Mesothelial cell of epicardium (in vitro differentiated cells): ENCODE measurements at regions not wholly inside any gene's neighbourhood (a gene's known extent, or its start where the extent isn't known, plus 50 kb on each side); places are given as distances from the start of the nearest gene placed in this dataset.

Experiments used
- DNase-seq, 2 experiments: peaks; one replicate each; pipeline ENCODE4 v3.0.0; 2021; ENCODE audit warnings: low spot score in 2 of 2; ENCODE audit not compliant: unreplicated experiment in 2 of 2
- H3K27ac Mint-ChIP-seq: 2 replicates; pipeline ENCODE4 v1.8.0; 2021; ENCODE audit warnings: mixed read lengths
- H3K27me3 Mint-ChIP-seq: 2 replicates; pipeline ENCODE4 v1.8.0; 2021; ENCODE audit warnings: low read depth, mixed read lengths
- H3K36me3 Mint-ChIP-seq: 2 replicates; pipeline ENCODE4 v1.8.0; 2021; ENCODE audit warnings: mixed read lengths
- H3K4me1 Mint-ChIP-seq: 2 replicates; pipeline ENCODE4 v1.8.0; 2021; ENCODE audit warnings: mixed read lengths
- H3K4me3 Mint-ChIP-seq: 2 replicates; pipeline ENCODE4 v1.8.0; 2021; ENCODE audit warnings: mild to moderate bottlenecking, moderate library complexity, mixed read lengths
- H3K9me3 Mint-ChIP-seq: 2 replicates; pipeline ENCODE4 v1.8.0; 2021; ENCODE audit warnings: mixed read lengths
- TF ChIP-seq, protein P1 (sequence below): fragments of 200-600 bp; sonication (generic); IDR thresholded peaks from one replicate; pipeline ENCODE4 v1.5.0; 2021; ENCODE audit warnings: antibody characterized with exemption; ENCODE audit not compliant: unreplicated experiment

DNA sequence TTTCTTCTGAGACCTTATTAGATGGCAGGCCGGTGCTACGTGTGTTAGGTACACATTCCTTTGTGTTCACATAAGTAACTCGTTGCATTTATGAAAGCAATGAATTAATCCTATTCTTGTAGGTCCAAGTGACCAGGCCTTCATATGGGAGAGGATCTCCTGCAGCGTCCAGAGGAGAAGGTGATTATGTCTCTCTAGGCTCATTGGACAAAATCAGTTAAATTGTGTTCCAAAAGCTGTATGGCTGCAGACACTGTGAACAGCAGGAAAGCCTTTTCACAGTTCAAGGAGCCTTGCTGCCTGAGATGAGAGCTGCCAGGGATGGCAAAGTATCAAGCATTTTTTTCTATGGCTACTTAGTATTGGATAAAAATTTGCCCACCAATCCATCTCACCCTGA lies 433.1 kb upstream of the FZD8 start:
- DNase-seq: no peak
- Mint-ChIP-seq H3K27me3 (no peaks in the 10 kb centered on the region), H3K4me1 (peaks cover 4% of the 10 kb centered on the region)

GRCh38 chr10:36073796-36074345 lies 431.8 kb upstream of the FZD8 start:
- Mint-ChIP-seq H3K4me3 (no peak overlapping the region), H3K27me3 (no peaks in the 10 kb centered on the region), H3K27ac (no peak overlapping the region), H3K4me1 (peaks cover 4% of the 10 kb centered on the region), H3K36me3 (no peaks in the 10 kb centered on the region), H3K9me3 (peaks cover under 1% of the 10 kb centered on the region)
- TF ChIP-seq, protein P1, sequence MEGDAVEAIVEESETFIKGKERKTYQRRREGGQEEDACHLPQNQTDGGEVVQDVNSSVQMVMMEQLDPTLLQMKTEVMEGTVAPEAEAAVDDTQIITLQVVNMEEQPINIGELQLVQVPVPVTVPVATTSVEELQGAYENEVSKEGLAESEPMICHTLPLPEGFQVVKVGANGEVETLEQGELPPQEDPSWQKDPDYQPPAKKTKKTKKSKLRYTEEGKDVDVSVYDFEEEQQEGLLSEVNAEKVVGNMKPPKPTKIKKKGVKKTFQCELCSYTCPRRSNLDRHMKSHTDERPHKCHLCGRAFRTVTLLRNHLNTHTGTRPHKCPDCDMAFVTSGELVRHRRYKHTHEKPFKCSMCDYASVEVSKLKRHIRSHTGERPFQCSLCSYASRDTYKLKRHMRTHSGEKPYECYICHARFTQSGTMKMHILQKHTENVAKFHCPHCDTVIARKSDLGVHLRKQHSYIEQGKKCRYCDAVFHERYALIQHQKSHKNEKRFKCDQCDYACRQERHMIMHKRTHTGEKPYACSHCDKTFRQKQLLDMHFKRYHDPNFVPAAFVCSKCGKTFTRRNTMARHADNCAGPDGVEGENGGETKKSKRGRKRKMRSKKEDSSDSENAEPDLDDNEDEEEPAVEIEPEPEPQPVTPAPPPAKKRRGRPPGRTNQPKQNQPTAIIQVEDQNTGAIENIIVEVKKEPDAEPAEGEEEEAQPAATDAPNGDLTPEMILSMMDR: no peak
- DNase-seq: no peak

More for the DNA sequence above, 433.1 kb upstream of the FZD8 start:
- no peak overlapping the region for H3K27ac Mint-ChIP-seq
- peaks cover 9% of the 10 kb centered on the region for H3K9me3 Mint-ChIP-seq
- H3K4me3 Mint-ChIP-seq: no peak overlapping the region
- TF ChIP-seq, protein P1: no peak
- H3K36me3 Mint-ChIP-seq: no peaks in the 10 kb centered on the region

- H3K4me3 Mint-ChIP-seq: no peak overlapping the region
- no peak for DNase-seq
- no peak overlapping the region for H3K27ac Mint-ChIP-seq
- TF ChIP-seq, protein P1: no peak
- no peaks in the 10 kb centered on the region for H3K4me1 Mint-ChIP-seq
- no peaks in the 10 kb centered on the region for H3K27me3 Mint-ChIP-seq
- H3K9me3 Mint-ChIP-seq: no peaks in the 10 kb centered on the region
- H3K36me3 Mint-ChIP-seq: no peaks in the 10 kb centered on the region
Observed at GRCh38 chr10:36068542-36068941, 426.4 kb upstream of the FZD8 start.

- no peak overlapping the region for H3K4me3 Mint-ChIP-seq
- no peak overlapping the region for H3K27ac Mint-ChIP-seq
- no peaks in the 10 kb centered on the region for H3K36me3 Mint-ChIP-seq
- H3K4me1 Mint-ChIP-seq: no peaks in the 10 kb centered on the region
- no peaks in the 10 kb centered on the region for H3K9me3 Mint-ChIP-seq
- DNase-seq: no peak
- TF ChIP-seq, protein P1: no peak
- no peaks in the 10 kb centered on the region for H3K27me3 Mint-ChIP-seq
Observed at GRCh38 chr10:36067748-36068147, 425.7 kb upstream of the FZD8 start.

- H3K4me1 Mint-ChIP-seq: no peaks in the 10 kb centered on the region
- TF ChIP-seq, protein P1: no peak
- DNase-seq: no peak
- no peak overlapping the region for H3K27ac Mint-ChIP-seq
- no peaks in the 10 kb centered on the region for H3K9me3 Mint-ChIP-seq
- H3K4me3 Mint-ChIP-seq: no peak overlapping the region
- H3K36me3 Mint-ChIP-seq: no peaks in the 10 kb centered on the region
- H3K27me3 Mint-ChIP-seq: no peaks in the 10 kb centered on the region
Observed at GRCh38 chr10:36066850-36067249, 424.8 kb upstream of the FZD8 start.

DNA sequence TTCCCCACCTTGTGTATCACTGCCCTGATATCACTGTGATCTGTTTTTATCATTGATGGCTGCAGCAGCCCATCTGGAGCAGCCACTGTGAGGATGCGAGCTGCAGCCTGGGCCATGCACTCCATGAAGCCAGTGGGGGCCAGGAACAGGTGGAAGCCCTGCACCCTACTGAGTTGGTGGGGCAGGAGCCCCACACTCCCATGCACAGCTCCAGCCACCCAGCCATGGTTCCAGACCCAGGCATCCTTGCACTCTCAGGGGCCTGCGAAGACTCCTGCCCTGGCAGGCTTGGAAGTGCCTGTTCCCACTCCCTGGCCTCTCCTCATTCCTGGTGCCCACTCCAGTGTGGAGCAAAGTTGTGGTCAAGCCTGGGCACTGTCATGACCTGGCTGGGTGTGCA lies 424.0 kb upstream of the FZD8 start:
- H3K27me3 Mint-ChIP-seq: no peaks in the 10 kb centered on the region
- TF ChIP-seq, protein P1: no peak
- no peaks in the 10 kb centered on the region for H3K9me3 Mint-ChIP-seq
- H3K36me3 Mint-ChIP-seq: no peaks in the 10 kb centered on the region
- DNase-seq: no peak
- H3K4me1 Mint-ChIP-seq: no peaks in the 10 kb centered on the region
- no peak overlapping the region for H3K27ac Mint-ChIP-seq
- H3K4me3 Mint-ChIP-seq: no peak overlapping the region
